NOMO-1 (cell line): ENCODE measurements at regions not wholly inside any gene's neighbourhood (a gene's known extent, or its start where the extent isn't known, plus 50 kb on each side); places are given as distances from the start of the nearest gene placed in this dataset.

Experiments
- DNase-seq, 2 experiments: peaks; one replicate each; lab custom pipeline; 2025; ENCODE audit not compliant: unreplicated experiment in 2 of 2; lab: John Stamatoyannopoulos, UW

GRCh38 chr1:244339073-244339692 is 112.5 kb downstream of the ADSS2 start:
- DNase-seq, result no peak

- no peak for DNase-seq
Observed at GRCh38 chr1:244339776-244340175, 111.9 kb downstream of the ADSS2 start.

- no peak for DNase-seq
Observed at GRCh38 chr1:244340396-244340795, 111.3 kb downstream of the ADSS2 start.

- DNase-seq, result peak; percentile 37 to 76
Observed at GRCh38 chr1:244341455-244342450, 110.0 kb downstream of the ADSS2 start.

GRCh38 chr1:244344001-244344400 is 107.7 kb downstream of the ADSS2 start:
- no peak for DNase-seq

GRCh38 chr1:244346972-244347618 is 104.6 kb downstream of the ADSS2 start:
- no peak for DNase-seq

GRCh38 chr1:244347942-244348341 is 103.8 kb downstream of the ADSS2 start:
- DNase-seq, result no peak

- DNase-seq, result no peak
Observed at GRCh38 chr1:244349103-244349531, 102.6 kb downstream of the ADSS2 start.

GRCh38 chr1:244349581-244350001 is 102.1 kb downstream of the ADSS2 start:
- no peak for DNase-seq

- peak; percentile 5 to 40 for DNase-seq
Observed at GRCh38 chr1:244350027-244350426, 101.7 kb downstream of the ADSS2 start.

- no peak for DNase-seq
Observed at GRCh38 chr1:244352156-244352830, 99.4 kb downstream of the ADSS2 start.

- peak; percentile 24 to 54 for DNase-seq
Observed at GRCh38 chr1:244353551-244354091, 98.1 kb downstream of the ADSS2 start.

GRCh38 chr1:244354810-244355278 is 96.9 kb downstream of the ADSS2 start:
- no peak for DNase-seq

GRCh38 chr1:244356376-244356775 is 95.3 kb downstream of the ADSS2 start:
- DNase-seq, result no peak
